GM11168 (cell line): ENCODE measurements at regions not wholly inside any gene's neighbourhood (a gene's known extent, or its start where the extent isn't known, plus 50 kb on each side); places are given as distances from the start of the nearest gene placed in this dataset.
"Not testable (repeated sequence)": the region's sequence is repeated elsewhere in the genome, so short reads cannot be mapped to it uniquely, and the experiment has no call there.

ENCODE experiments used
- in situ Hi-C: fragments of 300-500 bp; cut with MboI; formaldehyde crosslinking; loops from one replicate; pipeline ENCODE4 v1.12.0; 2022; ENCODE audit warnings: low sequenced_read_pairs; ENCODE audit not compliant: unreplicated experiment

DNA sequence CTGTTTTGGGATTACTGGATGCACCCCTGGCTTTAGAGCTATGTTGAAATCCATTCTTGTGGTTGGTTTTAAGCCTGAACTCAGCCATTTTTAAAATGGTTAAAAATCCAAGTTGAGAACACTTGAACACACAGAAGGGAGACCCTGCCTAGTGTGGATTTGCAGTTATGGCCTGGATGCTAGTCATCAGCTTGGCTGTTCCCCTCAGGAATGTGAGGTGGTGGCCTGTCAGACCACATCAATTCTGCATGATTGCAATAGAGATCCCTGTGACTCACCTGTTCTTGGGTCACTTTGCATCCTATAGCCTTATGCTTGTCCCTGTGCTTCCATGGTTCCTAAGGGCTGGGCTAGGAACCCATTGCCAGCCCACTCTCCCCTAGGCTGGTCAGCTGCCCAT is 454.1 kb downstream of the ATP23 start:
- in situ Hi-C loops, result no loop called here

- in situ Hi-C loops, result no loop called here
Measured at GRCh38 chr12:58396239-58396638, 454.9 kb downstream of the ATP23 start.

DNA sequence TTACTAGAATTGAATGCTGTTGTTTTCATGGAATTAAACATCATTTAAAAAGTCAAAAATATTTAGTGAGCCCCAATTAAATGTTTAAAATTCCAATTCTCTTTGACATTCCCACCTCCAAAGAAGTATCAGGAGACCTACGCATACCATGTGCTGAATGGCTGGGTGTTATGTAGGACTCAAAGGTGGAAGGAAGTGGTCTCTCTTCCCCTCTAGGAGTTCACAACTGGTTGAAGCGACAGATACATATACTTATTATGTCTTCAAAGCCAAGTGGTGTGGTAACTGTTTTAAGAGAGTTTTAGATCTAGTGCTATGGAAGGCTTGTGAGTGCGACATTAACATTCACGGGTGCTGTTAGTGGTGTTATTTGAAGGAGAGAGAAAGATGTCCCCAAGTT is 464.0 kb downstream of the ATP23 start:
- in situ Hi-C loops, result no loop called here

DNA sequence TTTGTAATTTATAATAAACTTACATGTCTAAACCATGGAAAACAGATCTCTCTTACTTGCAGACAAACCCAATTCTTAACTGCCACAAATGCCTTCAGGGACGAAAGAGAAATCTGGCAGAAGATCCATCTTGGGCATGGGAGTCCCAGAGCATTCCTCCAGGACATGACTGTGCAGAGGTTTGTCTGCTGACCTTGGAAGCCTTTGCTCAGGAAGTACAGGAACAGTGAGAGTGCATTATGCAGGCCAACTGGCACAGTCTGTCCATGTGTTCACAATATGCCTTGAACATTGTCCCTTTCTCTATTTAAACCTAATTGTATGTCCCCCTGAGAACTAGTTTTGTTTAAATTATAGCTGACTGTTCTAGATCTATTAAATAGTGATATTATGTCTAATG is 467.1 kb downstream of the ATP23 start:
- in situ Hi-C loops, result no loop called here

DNA sequence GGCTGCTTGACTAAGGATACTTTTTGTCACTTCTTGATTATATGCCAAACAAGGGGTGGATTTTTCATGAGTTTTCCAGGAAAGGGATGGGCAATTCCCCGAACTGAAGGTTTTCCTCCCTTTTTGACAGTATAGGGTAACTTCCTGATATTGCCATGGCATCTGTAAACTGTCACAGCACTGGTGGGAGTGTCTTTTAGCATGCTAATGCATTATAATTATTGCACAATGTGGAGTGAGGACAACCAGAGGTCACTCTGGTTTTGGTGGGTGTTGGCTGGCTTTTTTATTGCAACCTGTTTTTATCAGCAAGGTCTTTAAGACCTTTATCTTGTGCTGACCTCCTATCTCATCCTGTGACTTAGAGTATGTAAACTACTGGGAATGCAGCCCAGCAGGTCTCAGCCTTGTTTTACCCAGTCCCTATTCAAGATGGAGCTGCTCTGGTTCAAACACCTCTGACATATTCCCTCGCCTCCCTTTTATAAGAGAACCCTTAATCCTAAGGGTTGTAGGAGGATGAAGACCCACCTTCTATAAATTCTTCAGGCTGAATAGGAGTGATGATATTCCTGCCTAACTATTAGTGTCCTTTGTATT is 471.2 kb downstream of the ATP23 start:
- in situ Hi-C loops, result no loop called here

GRCh38 chr12:58413794-58414193 is 472.4 kb downstream of the ATP23 start:
- in situ Hi-C loops, result no loop called here

DNA sequence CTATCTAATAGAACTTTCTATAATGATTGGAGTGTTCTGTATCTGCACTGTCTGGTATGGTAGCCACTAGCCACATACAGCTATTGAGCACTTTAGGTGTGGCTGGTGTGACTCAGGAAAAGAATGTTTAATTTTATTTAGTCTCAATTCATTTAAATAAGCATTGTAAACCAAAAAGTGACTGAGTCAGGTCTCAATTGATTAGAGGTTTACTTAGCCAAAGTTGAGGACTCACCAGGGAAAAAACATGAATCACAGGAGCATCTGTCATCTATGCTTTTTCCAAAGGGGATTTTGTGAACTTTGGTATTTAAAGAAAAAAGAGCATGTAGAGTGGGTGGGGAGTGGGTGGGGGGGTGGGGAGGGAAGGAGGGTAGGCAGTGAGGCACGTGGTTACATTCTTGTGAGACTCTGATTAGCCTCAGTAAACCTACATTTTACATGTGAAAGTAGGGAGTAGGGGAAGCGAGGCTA is 473.1 kb downstream of the ATP23 start:
- in situ Hi-C loops, result no loop called here

DNA sequence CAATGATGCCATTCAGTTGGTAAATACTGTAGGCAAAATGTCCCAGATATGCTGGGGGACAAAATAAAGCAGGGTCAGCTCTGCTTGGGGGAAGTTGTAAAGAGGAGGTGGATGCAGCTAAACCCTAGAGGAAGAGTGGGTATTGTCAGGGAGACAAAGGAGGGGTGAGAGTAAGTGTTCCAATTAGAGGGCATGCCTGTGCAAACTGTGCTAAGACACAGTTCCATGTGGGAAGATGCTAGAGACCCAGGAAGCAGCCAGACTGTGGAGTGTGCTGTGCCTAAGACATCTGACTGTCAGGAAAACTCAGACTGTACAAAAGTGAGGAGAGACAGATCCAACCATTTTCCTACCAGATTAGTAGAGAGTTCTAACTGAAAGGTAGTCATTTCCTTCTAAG is 474.3 kb downstream of the ATP23 start:
- in situ Hi-C loops, result no loop called here

GRCh38 chr12:58416236-58416635 is 474.9 kb downstream of the ATP23 start:
- in situ Hi-C loops, result no loop called here

GRCh38 chr12:58419196-58419760 is 477.9 kb downstream of the ATP23 start:
- in situ Hi-C loops, result no loop called here

DNA sequence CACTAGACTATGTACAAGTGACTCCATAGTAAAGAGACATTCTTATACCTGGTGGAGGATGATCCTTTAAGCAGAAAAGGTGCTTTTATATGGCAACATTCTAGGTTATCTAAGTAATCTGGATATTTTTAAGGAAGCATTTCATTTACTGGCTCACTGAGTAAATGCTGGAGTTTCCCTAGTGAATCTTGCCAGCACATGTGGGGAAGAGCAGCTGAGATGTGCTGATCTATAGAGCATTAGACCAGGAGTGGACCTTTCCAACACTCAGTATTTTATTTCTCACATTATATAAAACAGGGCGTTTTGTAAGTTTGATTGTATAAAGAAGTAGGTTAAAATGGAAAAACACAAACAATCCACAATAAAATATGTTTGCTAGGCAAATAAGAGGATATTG is 478.5 kb downstream of the ATP23 start:
- in situ Hi-C loops, result no loop called here

GRCh38 chr12:58420503-58420902 is 479.1 kb downstream of the ATP23 start:
- in situ Hi-C loops, result no loop called here

DNA sequence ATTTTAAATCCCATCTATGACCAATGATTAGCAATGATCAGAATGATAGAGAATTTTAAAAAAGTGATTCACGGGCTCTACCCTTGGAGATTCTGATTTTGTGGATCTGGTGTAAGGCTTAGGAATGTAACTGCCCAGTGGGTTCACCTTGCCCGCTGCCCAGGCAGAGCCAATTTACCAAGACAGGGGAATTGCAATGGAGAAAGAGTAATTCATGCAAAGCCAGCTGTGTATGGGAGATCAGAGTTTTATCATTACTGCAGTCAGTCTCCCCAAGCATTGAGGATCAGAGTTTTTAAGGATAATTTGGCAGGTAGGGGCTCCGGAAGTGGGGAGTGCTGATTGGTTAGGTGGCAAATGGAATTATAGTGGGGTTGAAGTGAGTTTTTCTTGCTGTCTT is 480.6 kb downstream of the ATP23 start:
- in situ Hi-C loops, result no loop called here

DNA sequence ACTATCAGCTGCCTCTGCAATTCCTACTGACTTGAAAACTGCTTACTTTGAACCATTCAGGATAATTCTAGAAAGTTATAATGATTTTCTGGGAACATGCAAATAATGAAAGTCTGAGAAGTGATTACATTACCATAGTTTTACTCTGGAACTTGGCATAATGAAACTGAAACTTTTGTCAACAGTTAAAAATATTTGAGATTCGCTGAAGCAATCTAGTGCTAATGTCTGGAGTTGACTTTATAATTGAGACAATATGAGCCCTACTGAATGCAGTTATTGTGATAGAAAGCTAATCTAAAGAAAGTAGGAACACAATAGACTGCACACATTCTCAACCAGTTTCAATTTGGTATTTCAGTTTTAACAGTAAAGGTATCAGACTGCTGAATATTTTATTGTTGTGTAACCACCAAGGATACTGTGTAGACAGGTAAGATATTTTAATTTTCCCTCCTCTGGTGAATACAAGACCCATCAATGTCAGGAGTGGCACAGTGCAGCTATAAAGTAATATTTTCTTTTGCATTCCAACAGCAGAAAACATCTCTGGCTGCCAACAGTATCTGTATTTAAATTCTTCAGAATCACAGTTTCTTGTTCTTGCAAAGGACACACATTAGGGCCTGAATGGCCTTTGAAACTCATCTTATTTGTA is 483.5 kb downstream of the ATP23 start:
- in situ Hi-C loops, result no loop called here

DNA sequence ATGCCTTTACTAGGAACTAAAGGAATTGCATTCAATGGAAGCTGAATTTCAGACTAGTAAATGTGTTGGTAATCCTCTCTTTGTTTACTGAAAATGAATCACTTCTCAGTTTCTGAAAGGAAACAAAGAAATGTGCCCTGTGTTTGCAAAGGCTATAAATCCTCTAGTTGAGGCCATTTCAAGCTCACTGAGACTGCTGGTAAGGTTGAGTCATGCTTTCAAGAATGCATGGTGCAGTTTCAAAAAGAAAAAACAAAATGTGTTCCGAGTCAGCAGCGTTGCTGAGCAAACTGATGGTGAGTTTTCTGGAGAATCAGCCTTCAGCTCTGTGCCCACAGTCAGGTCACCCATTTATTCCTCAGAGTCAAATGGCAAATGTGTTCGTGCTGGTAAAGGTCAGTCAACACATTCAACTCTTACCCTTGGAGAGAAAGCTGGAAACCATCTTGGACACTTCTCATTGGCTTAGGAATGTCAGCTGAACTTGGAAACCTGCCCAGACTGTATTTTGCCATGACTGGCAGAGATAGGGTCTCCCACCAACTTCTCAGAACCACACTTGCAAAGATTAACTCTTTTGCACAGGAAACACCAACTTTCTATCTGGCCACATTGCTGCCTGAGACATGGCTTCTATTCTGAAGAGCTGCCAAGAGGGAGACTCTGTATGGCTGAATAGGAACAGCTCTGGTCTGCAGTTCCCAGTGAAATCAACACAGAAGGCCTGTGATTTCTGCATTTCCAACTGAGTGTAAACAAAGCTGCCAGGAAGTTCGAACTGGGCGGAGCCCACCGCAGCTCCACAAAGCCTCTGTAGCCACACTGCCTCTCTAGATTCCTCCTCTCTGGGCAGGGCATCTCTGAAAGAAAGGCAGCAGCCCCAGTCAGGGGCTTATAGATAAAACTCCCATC is 484.4 kb downstream of the ATP23 start:
- in situ Hi-C loops, result no loop called here

- in situ Hi-C loops, result not testable (repeated sequence)
Measured at GRCh38 chr12:58426437-58426836, 485.1 kb downstream of the ATP23 start.

- in situ Hi-C loops, result no loop called here
Measured at GRCh38 chr12:58433959-58434358, 486.3 kb downstream of the LRIG3 start.

DNA sequence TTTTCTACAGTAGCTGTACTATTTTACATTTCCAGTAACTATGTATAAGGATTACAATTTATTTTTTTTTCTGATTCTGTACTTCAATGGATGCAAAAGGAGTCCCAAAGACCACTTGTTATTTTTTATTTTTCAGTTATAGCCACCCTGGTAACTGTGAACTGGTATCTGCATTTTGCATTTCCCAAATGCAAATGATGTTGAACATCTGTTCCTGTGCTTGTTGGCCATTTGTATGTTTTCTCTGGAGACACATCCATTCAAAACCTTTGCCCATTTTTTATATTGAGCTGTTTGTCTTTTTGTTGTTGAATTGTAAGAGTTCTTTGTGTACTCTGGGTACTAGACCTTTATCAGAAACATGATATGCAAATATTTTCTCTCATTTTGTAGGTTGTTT is 485.6 kb downstream of the LRIG3 start:
- in situ Hi-C loops, result no loop called here

- in situ Hi-C loops, result no loop called here
Measured at GRCh38 chr12:58435647-58436046, 484.7 kb downstream of the LRIG3 start.

- in situ Hi-C loops, result loop anchor here (5.0 kb wide), 1 partner anchor 84 kb away; no protein-coding TSS in a partner anchor
Measured at GRCh38 chr12:58441483-58441882, 478.8 kb downstream of the LRIG3 start.
